Ovary (tissue), 3 donors: ENCODE measurements at regions not wholly inside any gene's neighbourhood (a gene's known extent, or its start where the extent isn't known, plus 50 kb on each side); places are given as distances from the start of the nearest gene placed in this dataset.
"Not testable (repeated sequence)": the region's sequence is repeated elsewhere in the genome, so short reads cannot be mapped to it uniquely, and the experiment has no call there.

Experiments
- CTCF ChIP-seq, 3 donors: fragments of 450-650 bp in 2 of 3; fragments of 200-600 bp in 1 of 3; IDR thresholded peaks; one replicate each; pipeline versions ENCODE4 v1.5.1 to v1.8.0; 2016 to 2022; ENCODE audit warnings: antibody characterized with exemption in 3 of 3, mild to moderate bottlenecking in 1 of 3
- EP300 ChIP-seq: sonication (generic); formaldehyde crosslinking; IDR thresholded peaks from one replicate; pipeline ENCODE4 v1.6.1; 2017; ENCODE audit warnings: antibody characterized with exemption
- POLR2A ChIP-seq: fragments of 450-650 bp; IDR thresholded peaks from one replicate; pipeline ENCODE4 v1.6.1; 2017; ENCODE audit warnings: antibody characterized with exemption, mild to moderate bottlenecking, moderate library complexity
- donor health status: DM: no; HTN: no; CAD: no.

DNA sequence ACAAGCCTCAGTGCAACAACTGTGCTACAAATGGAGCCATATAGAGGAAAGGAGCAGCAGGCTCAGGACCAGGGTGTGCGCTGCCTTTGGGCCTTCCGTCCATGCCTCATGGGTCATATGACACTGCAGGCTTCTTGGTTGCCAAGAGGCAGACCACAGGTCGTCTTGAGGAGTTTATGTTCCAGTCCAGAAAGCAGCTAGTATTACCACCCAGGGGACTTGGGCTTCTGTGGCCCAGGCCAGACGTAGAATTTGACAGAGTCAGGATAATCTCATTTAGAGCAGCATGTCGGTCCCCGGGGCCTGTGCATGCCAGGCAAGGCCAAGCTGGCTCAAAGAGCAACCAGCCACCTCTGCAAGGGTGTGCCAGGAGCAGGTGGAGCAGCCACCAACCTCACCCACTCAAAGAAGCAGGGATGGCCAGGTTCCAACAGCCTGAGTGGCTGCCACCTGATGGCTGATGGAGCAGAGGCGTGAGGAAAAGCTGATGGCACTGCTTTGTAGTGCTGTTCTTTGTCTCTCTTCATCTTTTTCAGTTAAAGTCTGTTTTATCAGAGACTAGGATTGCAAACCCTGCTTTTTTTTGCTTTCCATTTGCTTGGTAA lies 109.1 kb downstream of the CCDC74A start:
- TF ChIP-seq CTCF (IDR thresholded peaks at IDR 0.05); POLR2A; EP300: not testable (repeated sequence)
